ENCODE measurements at regions not wholly inside any gene's neighbourhood (a gene's known extent, or its start where the extent isn't known, plus 50 kb on each side); places are given as distances from the start of the nearest gene placed in this dataset.

DNA sequence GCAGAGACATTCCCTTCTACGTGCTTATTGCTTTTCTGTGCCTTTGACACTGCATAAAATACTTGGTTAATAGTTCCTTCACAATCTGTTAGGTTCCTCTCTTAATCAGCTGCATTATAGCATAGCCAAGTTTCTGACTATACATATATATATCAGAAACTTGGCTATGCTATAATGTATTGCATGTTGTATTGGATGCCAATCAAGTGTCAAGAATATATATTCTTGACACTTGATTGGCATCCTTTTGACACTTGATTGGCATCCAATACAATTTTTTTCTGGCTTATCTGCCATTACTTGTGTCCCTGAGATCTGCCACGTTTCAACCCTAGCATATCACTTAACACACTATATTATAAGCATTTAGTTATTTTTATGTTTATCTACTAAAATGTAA is 949.7 kb upstream of the TENM4 start:
- Histone ChIP-seq H3K9me3 (replicated peaks; ENCODE audit: control insufficient read depth, insufficient read depth, low read length) (no peaks in the 10 kb centered on the region), H4K20me1 (replicated peaks; ENCODE audit: control insufficient read depth, extremely low read depth, insufficient read depth, low read length) (no peaks in the 10 kb centered on the region), H3K36me3 (ENCODE audit: control insufficient read depth in 2 of 2, extremely low read depth in 1 of 2, insufficient read depth in 2 of 2, low read length in 2 of 2) (no peaks in the 10 kb centered on the region), H3K4me2 (ENCODE audit: insufficient read depth, low read length) (no peak overlapping the region), H2AFZ (ENCODE audit: low read depth, low read length) (no peak overlapping the region), H3K27me3 (ENCODE audit: control insufficient read depth in 2 of 2, insufficient read depth in 2 of 2, low read length in 2 of 2) (no peaks in the 10 kb centered on the region), H3K4me3 (replicated peaks in 1 of 3; ENCODE audit: insufficient read depth in 1 of 3, low read depth in 1 of 3, low read length in 3 of 3) (no peak overlapping the region), H3K9ac (replicated peaks; ENCODE audit: extremely low read depth, insufficient read depth, low read length) (no peak overlapping the region), H3K79me2 (ENCODE audit: control insufficient read depth, insufficient read depth, low read length) (no peaks in the 10 kb centered on the region), H3K9me1 (replicated peaks; ENCODE audit: control insufficient read depth, extremely low read depth, insufficient read depth, low read length) (no peaks in the 10 kb centered on the region), H3K27ac (ENCODE audit: insufficient read depth, low read depth, low read length) (no peak overlapping the region), H3K4me1 (ENCODE audit: control insufficient read depth, extremely low read depth, insufficient read depth, low read length) (no peaks in the 10 kb centered on the region)
- POLR2A ChIA-PET, result no interaction called here
- FAIRE-seq (no peak), DNase-seq (ENCODE audit: low read depth, low spot score) (no peak)
- dilution Hi-C loops (cut with MboI; ENCODE audit: extremely low pct_ligation_motif_present, low sequenced_read_pairs), result no loop called here
- CTCF ChIA-PET, result no interaction called here
- no TSS peak for BruUV-seq (replicated peaks)
- intact Hi-C loops (cut with micrococcal nuclease), result no loop called here
- TF ChIP-seq, protein P1, sequence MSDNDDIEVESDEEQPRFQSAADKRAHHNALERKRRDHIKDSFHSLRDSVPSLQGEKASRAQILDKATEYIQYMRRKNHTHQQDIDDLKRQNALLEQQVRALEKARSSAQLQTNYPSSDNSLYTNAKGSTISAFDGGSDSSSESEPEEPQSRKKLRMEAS (IDR thresholded peaks at IDR 0.05; ENCODE audit: insufficient read depth, insufficient read length), result no peak
- TF ChIP-seq POLR2AphosphoS5 (IDR thresholded peaks at IDR 0.05; ENCODE audit: insufficient read depth, low read depth, low read length) (no peak), GATA2 (IDR thresholded peaks at IDR 0.05; ENCODE audit: insufficient read depth, insufficient read length, low read depth, low read length) (no peak), JUN (IDR thresholded peaks at IDR 0.05; ENCODE audit: borderline replicate concordance, insufficient read depth, insufficient read length, low read depth) (no peak), POLR2A (IDR thresholded peaks at IDR 0.05; ENCODE audit: low read depth, low read length) (no peak), FOS (IDR thresholded peaks at IDR 0.05; ENCODE audit: borderline replicate concordance, insufficient read depth, low read length) (no peak), MYC (IDR thresholded peaks at IDR 0.05; ENCODE audit: low read depth, low read length) (no peak), EZH2 (IDR thresholded peaks at IDR 0.05; ENCODE audit: borderline replicate concordance, low read depth, low read length, severe bottlenecking) (no peak)
- TF ChIP-seq, protein P2, sequence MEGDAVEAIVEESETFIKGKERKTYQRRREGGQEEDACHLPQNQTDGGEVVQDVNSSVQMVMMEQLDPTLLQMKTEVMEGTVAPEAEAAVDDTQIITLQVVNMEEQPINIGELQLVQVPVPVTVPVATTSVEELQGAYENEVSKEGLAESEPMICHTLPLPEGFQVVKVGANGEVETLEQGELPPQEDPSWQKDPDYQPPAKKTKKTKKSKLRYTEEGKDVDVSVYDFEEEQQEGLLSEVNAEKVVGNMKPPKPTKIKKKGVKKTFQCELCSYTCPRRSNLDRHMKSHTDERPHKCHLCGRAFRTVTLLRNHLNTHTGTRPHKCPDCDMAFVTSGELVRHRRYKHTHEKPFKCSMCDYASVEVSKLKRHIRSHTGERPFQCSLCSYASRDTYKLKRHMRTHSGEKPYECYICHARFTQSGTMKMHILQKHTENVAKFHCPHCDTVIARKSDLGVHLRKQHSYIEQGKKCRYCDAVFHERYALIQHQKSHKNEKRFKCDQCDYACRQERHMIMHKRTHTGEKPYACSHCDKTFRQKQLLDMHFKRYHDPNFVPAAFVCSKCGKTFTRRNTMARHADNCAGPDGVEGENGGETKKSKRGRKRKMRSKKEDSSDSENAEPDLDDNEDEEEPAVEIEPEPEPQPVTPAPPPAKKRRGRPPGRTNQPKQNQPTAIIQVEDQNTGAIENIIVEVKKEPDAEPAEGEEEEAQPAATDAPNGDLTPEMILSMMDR (IDR thresholded peaks at IDR 0.05; ENCODE audit: extremely low read depth in 1 of 2, insufficient read depth in 1 of 2, low read depth in 1 of 2, low read length in 2 of 2), result no peak
